Osteocyte (in vitro differentiated cells): ENCODE measurements at regions not wholly inside any gene's neighbourhood (a gene's known extent, or its start where the extent isn't known, plus 50 kb on each side); places are given as distances from the start of the nearest gene placed in this dataset.

Source experiments
- DNase-seq: peaks from one replicate; pipeline ENCODE4 v3.0.0; 2021; ENCODE audit warnings: mixed read lengths; ENCODE audit not compliant: unreplicated experiment; ENCODE audit errors: extremely low spot score
- H3K27ac Mint-ChIP-seq: one replicate; pipeline ENCODE4 v1.8.0; 2021; ENCODE audit warnings: mild to moderate bottlenecking, mixed read lengths; ENCODE audit not compliant: unreplicated experiment
- H3K27me3 Mint-ChIP-seq: one replicate; pipeline ENCODE4 v1.8.0; 2021; ENCODE audit warnings: mixed read lengths; ENCODE audit not compliant: unreplicated experiment
- H3K36me3 Mint-ChIP-seq: one replicate; pipeline ENCODE4 v1.8.0; 2021; ENCODE audit warnings: mixed read lengths; ENCODE audit not compliant: unreplicated experiment
- H3K4me1 Mint-ChIP-seq: one replicate; pipeline ENCODE4 v1.8.0; 2021; ENCODE audit warnings: mixed read lengths; ENCODE audit not compliant: unreplicated experiment
- H3K4me3 Mint-ChIP-seq: one replicate; pipeline ENCODE4 v1.8.0; 2021; ENCODE audit warnings: mild to moderate bottlenecking, moderate library complexity, mixed read lengths; ENCODE audit not compliant: unreplicated experiment
- H3K9me3 Mint-ChIP-seq: one replicate; pipeline ENCODE4 v1.8.0; 2021; ENCODE audit warnings: mixed read lengths; ENCODE audit not compliant: unreplicated experiment
- CTCF ChIP-seq: fragments of 200-600 bp; sonication (generic); IDR thresholded peaks from 2 replicates; pipeline ENCODE4 v1.5.0; 2021; ENCODE audit warnings: antibody characterized with exemption, mild to moderate bottlenecking, moderate library complexity

DNA sequence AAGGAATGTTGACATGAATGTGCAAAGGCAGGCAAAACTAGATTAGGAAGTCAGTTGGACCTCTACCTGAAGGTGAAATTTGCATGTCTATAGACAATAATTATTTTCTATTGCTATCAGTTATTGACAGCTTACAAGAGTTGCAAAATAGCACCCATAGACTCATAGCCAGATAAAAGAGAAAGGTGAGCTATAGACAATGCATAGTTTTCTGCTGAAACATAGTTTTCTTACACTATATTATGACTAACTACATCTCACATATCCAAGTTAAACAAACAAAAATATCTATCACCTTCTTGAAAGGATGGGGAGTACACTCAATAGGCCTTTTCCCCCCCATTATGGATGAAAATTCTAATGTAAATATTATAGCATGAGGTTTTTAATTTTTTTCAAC, 305.0 kb downstream of the PTH2R start:
- Mint-ChIP-seq H3K4me3 (no peak overlapping the region), H3K27me3 (no peaks in the 10 kb centered on the region), H3K36me3 (no peaks in the 10 kb centered on the region), H3K4me1 (no peaks in the 10 kb centered on the region), H3K9me3 (no peaks in the 10 kb centered on the region), H3K27ac (no peak overlapping the region)
- DNase-seq, result no peak
- TF ChIP-seq CTCF, result no peak

DNA sequence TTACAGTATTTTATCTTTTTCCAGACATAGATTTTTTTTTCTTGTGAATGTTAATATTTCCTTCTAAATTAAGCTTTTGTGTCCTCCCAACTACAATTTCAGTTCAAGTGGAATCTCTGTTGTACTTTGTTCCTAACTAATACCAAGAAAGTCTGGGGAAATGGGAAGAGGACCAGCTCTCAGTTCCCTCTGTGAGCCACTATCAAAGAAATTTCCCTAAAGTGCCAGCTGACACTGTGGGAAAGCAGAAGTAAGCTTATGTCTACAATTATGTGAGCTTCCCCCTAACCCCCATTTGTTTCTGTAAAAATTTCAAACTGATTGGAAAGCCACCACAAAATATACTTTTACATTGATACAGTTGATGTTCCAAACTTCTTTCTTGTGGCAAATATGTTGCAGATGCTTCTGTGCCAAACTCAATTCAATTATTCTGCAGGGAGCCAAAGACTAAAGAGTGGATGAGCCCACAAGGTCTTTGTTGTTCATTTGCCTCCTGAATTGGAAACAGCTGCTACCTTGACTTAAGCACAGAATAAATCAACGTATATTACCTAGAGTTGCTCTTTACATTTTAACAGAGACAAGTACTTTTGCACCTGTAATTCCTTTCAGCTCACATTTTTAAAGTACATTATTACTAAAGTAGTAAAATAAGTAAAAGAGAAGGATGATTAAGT, 306.6 kb downstream of the PTH2R start:
- Mint-ChIP-seq H3K4me1 (no peaks in the 10 kb centered on the region), H3K27me3 (no peaks in the 10 kb centered on the region), H3K36me3 (no peaks in the 10 kb centered on the region), H3K9me3 (no peaks in the 10 kb centered on the region), H3K4me3 (no peak overlapping the region), H3K27ac (no peak overlapping the region)
- no peak for TF ChIP-seq CTCF
- no peak for DNase-seq

- no peak overlapping the region for H3K27ac Mint-ChIP-seq
- no peak for DNase-seq
- no peaks in the 10 kb centered on the region for H3K9me3 Mint-ChIP-seq
- H3K36me3 Mint-ChIP-seq, result no peaks in the 10 kb centered on the region
- no peak for TF ChIP-seq CTCF
- no peaks in the 10 kb centered on the region for H3K4me1 Mint-ChIP-seq
- H3K27me3 Mint-ChIP-seq, result no peaks in the 10 kb centered on the region
- H3K4me3 Mint-ChIP-seq, result no peak overlapping the region
These were observed 312.2 kb downstream of the PTH2R start for GRCh38 chr2:208718828-208719227.

GRCh38 chr2:208722731-208723130, 316.1 kb downstream of the PTH2R start:
- no peaks in the 10 kb centered on the region for H3K36me3 Mint-ChIP-seq
- H3K27me3 Mint-ChIP-seq, result no peaks in the 10 kb centered on the region
- no peaks in the 10 kb centered on the region for H3K9me3 Mint-ChIP-seq
- no peaks in the 10 kb centered on the region for H3K4me1 Mint-ChIP-seq
- no peak for DNase-seq
- TF ChIP-seq CTCF, result no peak
- H3K4me3 Mint-ChIP-seq, result no peak overlapping the region
- no peak overlapping the region for H3K27ac Mint-ChIP-seq

- no peaks in the 10 kb centered on the region for H3K27me3 Mint-ChIP-seq
- no peak overlapping the region for H3K27ac Mint-ChIP-seq
These were observed 318.7 kb downstream of the PTH2R start for GRCh38 chr2:208725280-208725679.

More at GRCh38 chr2:208725280-208725679, 318.7 kb downstream of the PTH2R start:
- TF ChIP-seq CTCF, result no peak
- Mint-ChIP-seq H3K4me1 (no peaks in the 10 kb centered on the region), H3K36me3 (no peaks in the 10 kb centered on the region), H3K9me3 (no peaks in the 10 kb centered on the region), H3K4me3 (no peak overlapping the region)
- no peak for DNase-seq
